Ishikawa (cell line): ENCODE measurements at regions not wholly inside any gene's neighbourhood (a gene's known extent, or its start where the extent isn't known, plus 50 kb on each side); places are given as distances from the start of the nearest gene placed in this dataset.

Experiments
- CEBPB ChIP-seq: IDR thresholded peaks from 2 replicates; pipeline ENCODE4 v1.6.1; 2012
- EGR1 ChIP-seq: IDR thresholded peaks from 2 replicates; pipeline ENCODE4 v1.6.1; 2012
- FOXM1 ChIP-seq: IDR thresholded peaks from 2 replicates; pipeline ENCODE4 v1.6.1; 2012; ENCODE audit warnings: low read depth, borderline replicate concordance
- RAD21 ChIP-seq: IDR thresholded peaks from 2 replicates; pipeline ENCODE4 v1.6.1; 2012; ENCODE audit warnings: low read depth
- TAF1 ChIP-seq: IDR thresholded peaks from 2 replicates; pipeline ENCODE4 v1.6.1; 2012; ENCODE audit warnings: low read depth, mild to moderate bottlenecking
- USF1 ChIP-seq: IDR thresholded peaks from 2 replicates; pipeline ENCODE4 v1.6.1; 2012
- YY1 ChIP-seq: IDR thresholded peaks from 2 replicates; pipeline ENCODE4 v1.6.1; 2012; ENCODE audit warnings: low read depth

GRCh38 chr2:12284487-12284886 lies 432.2 kb upstream of the TRIB2 start:
- TF ChIP-seq CEBPB (no peak), FOXM1 (no peak), YY1 (no peak), USF1 (no peak), TAF1 (no peak), RAD21 (no peak), EGR1 (no peak)
